Stimulated activated CD4-positive, alpha-beta T cell treated with anti-CD3 and anti-CD28 coated beads, TNF-alpha, amount 100 ng/mL, for 4 hours (primary cell): ENCODE measurements at regions not wholly inside any gene's neighbourhood (a gene's known extent, or its start where the extent isn't known, plus 50 kb on each side); places are given as distances from the start of the nearest gene placed in this dataset.

Experiments used
- DNase-seq, 3 experiments: peaks; one replicate each; pipeline ENCODE4 v3.0.0-alpha.2; 2020; ENCODE audit warnings: low read depth in 3 of 3

GRCh38 chr11:123378096-123378495 lies 52.0 kb upstream of the GRAMD1B start:
- DNase-seq, result no peak

- no peak for DNase-seq
These were observed 52.7 kb upstream of the GRAMD1B start for GRCh38 chr11:123377355-123377754.

GRCh38 chr11:123375832-123376231 lies 54.2 kb upstream of the GRAMD1B start:
- no peak for DNase-seq

GRCh38 chr11:123374622-123374968 lies 55.5 kb upstream of the GRAMD1B start:
- DNase-seq, result no peak

- DNase-seq, result no peak
These were observed 56.1 kb upstream of the GRAMD1B start for GRCh38 chr11:123373754-123374621.

GRCh38 chr11:123371506-123372297 lies 58.4 kb upstream of the GRAMD1B start:
- DNase-seq, result no peak

- DNase-seq, result no peak
These were observed 63.1 kb upstream of the GRAMD1B start for GRCh38 chr11:123366924-123367323.

- DNase-seq, result no peak
These were observed 64.1 kb upstream of the GRAMD1B start for GRCh38 chr11:123365955-123366354.

GRCh38 chr11:123364080-123364479 lies 66.0 kb upstream of the GRAMD1B start:
- DNase-seq, result no peak

GRCh38 chr11:123363556-123363955 lies 66.5 kb upstream of the GRAMD1B start:
- DNase-seq, result no peak

- no peak for DNase-seq
These were observed 67.1 kb upstream of the GRAMD1B start for GRCh38 chr11:123362941-123363340.

- no peak for DNase-seq
These were observed 67.9 kb upstream of the GRAMD1B start for GRCh38 chr11:123362186-123362585.

GRCh38 chr11:123361110-123361509 lies 69.0 kb upstream of the GRAMD1B start:
- no peak for DNase-seq

GRCh38 chr11:123360267-123360936 lies 69.7 kb upstream of the GRAMD1B start:
- no peak for DNase-seq

- no peak for DNase-seq
These were observed 71.9 kb upstream of the GRAMD1B start for GRCh38 chr11:123357990-123358827.

GRCh38 chr11:123357353-123357989 lies 72.6 kb upstream of the GRAMD1B start:
- DNase-seq, result no peak

GRCh38 chr11:123356539-123356938 lies 73.5 kb upstream of the GRAMD1B start:
- no peak for DNase-seq

- DNase-seq, result no peak
These were observed 75.6 kb upstream of the GRAMD1B start for GRCh38 chr11:123354371-123354975.

- DNase-seq, result no peak
These were observed 78.7 kb upstream of the GRAMD1B start for GRCh38 chr11:123351375-123351774.

GRCh38 chr11:123349382-123349781 lies 80.7 kb upstream of the GRAMD1B start:
- DNase-seq, result no peak
